ENCODE measurements at regions not wholly inside any gene's neighbourhood (a gene's known extent, or its start where the extent isn't known, plus 50 kb on each side); places are given as distances from the start of the nearest gene placed in this dataset.

GRCh38 chr6:84415517-84415916 lies 188.1 kb upstream of the CEP162 start:
- CTCF ChIA-PET = no interaction called here
- POLR2A ChIA-PET = no interaction called here

GRCh38 chr6:84415068-84415467 lies 187.6 kb upstream of the CEP162 start:
- DNase-seq (ENCODE audit: extremely low spot score) = no peak
- TF ChIP-seq BHLHE40 (IDR thresholded peaks at IDR 0.05; ENCODE audit: borderline replicate concordance) (no peak), ELF4 (IDR thresholded peaks at IDR 0.05) (no peak), HDGF (IDR thresholded peaks at IDR 0.05; ENCODE audit: borderline replicate concordance) (no peak), FOXK2 (IDR thresholded peaks at IDR 0.05) (no peak), SUZ12 (IDR thresholded peaks at IDR 0.05) (no peak), PKNOX1 (IDR thresholded peaks at IDR 0.05) (no peak), CTBP1 (IDR thresholded peaks at IDR 0.05; ENCODE audit: borderline replicate concordance) (no peak), TARDBP (IDR thresholded peaks at IDR 0.05) (no peak), FOXM1 (IDR thresholded peaks at IDR 0.05; ENCODE audit: borderline replicate concordance) (no peak), ARNT (IDR thresholded peaks at IDR 0.05) (no peak), FOXA1 (IDR thresholded peaks at IDR 0.05) (no peak)
- ChIA-PET CTCF (interaction anchor here (1.4 kb wide), 1 partner anchor 7 kb away, joined by 5 read pairs; no protein-coding TSS in a partner anchor), POLR2A (no interaction called here)

More at GRCh38 chr6:84415517-84415916, 188.1 kb upstream of the CEP162 start:
- DNase-seq (ENCODE audit: extremely low spot score) = no peak
- TF ChIP-seq PKNOX1 (IDR thresholded peaks at IDR 0.05) (no peak), FOXM1 (IDR thresholded peaks at IDR 0.05; ENCODE audit: borderline replicate concordance) (no peak), HDGF (IDR thresholded peaks at IDR 0.05; ENCODE audit: borderline replicate concordance) (no peak), BHLHE40 (IDR thresholded peaks at IDR 0.05; ENCODE audit: borderline replicate concordance) (no peak), NFRKB (IDR thresholded peaks at IDR 0.05) (no peak), ARNT (IDR thresholded peaks at IDR 0.05) (no peak), FOXK2 (IDR thresholded peaks at IDR 0.05) (no peak), SP1 (IDR thresholded peaks at IDR 0.05) (no peak), CTBP1 (IDR thresholded peaks at IDR 0.05; ENCODE audit: borderline replicate concordance) (no peak), SUZ12 (IDR thresholded peaks at IDR 0.05) (no peak), FOXA1 (IDR thresholded peaks at IDR 0.05) (no peak), TARDBP (IDR thresholded peaks at IDR 0.05) (no peak), ZNF384 (IDR thresholded peaks at IDR 0.05) (no peak), ELF4 (IDR thresholded peaks at IDR 0.05) (no peak), L3MBTL2 (conservative IDR thresholded peaks at IDR 0.05) (no peak), LEF1 (IDR thresholded peaks at IDR 0.05; ENCODE audit: borderline replicate concordance) (no peak)

GRCh38 chr6:84414531-84414930 lies 187.1 kb upstream of the CEP162 start:
- TF ChIP-seq ZNF384 (IDR thresholded peaks at IDR 0.05) (no peak), NFRKB (IDR thresholded peaks at IDR 0.05) (no peak), BHLHE40 (IDR thresholded peaks at IDR 0.05; ENCODE audit: borderline replicate concordance) (no peak), SP1 (IDR thresholded peaks at IDR 0.05) (no peak), PKNOX1 (IDR thresholded peaks at IDR 0.05) (no peak), HDGF (IDR thresholded peaks at IDR 0.05; ENCODE audit: borderline replicate concordance) (no peak), FOXM1 (IDR thresholded peaks at IDR 0.05; ENCODE audit: borderline replicate concordance) (no peak), LEF1 (IDR thresholded peaks at IDR 0.05; ENCODE audit: borderline replicate concordance) (no peak), FOXA1 (IDR thresholded peaks at IDR 0.05) (no peak), L3MBTL2 (conservative IDR thresholded peaks at IDR 0.05) (no peak), ELF4 (IDR thresholded peaks at IDR 0.05) (no peak), SUZ12 (IDR thresholded peaks at IDR 0.05) (no peak), CTBP1 (IDR thresholded peaks at IDR 0.05; ENCODE audit: borderline replicate concordance) (no peak), FOXK2 (IDR thresholded peaks at IDR 0.05) (no peak), ARNT (IDR thresholded peaks at IDR 0.05) (no peak), TARDBP (IDR thresholded peaks at IDR 0.05) (no peak)
- ChIA-PET POLR2A (no interaction called here), CTCF (interaction anchor here (1.4 kb wide), 1 partner anchor 8 kb away, joined by 5 read pairs; no protein-coding TSS in a partner anchor)
- no peak for DNase-seq (ENCODE audit: extremely low spot score)

- TF ChIP-seq LEF1 (IDR thresholded peaks at IDR 0.05; ENCODE audit: borderline replicate concordance) (no peak), ELF4 (IDR thresholded peaks at IDR 0.05) (no peak), ZNF384 (IDR thresholded peaks at IDR 0.05) (no peak), L3MBTL2 (conservative IDR thresholded peaks at IDR 0.05) (no peak), ARNT (IDR thresholded peaks at IDR 0.05) (no peak), BHLHE40 (IDR thresholded peaks at IDR 0.05; ENCODE audit: borderline replicate concordance) (no peak), CTBP1 (IDR thresholded peaks at IDR 0.05; ENCODE audit: borderline replicate concordance) (no peak), NFRKB (IDR thresholded peaks at IDR 0.05) (no peak), SUZ12 (IDR thresholded peaks at IDR 0.05) (no peak), HDGF (IDR thresholded peaks at IDR 0.05; ENCODE audit: borderline replicate concordance) (no peak), SP1 (IDR thresholded peaks at IDR 0.05) (no peak), FOXA1 (IDR thresholded peaks at IDR 0.05) (no peak)
- ChIA-PET POLR2A (no interaction called here), CTCF (interaction anchor here (2.1 kb wide), 1 partner anchor 11 kb away, joined by 7 read pairs; no protein-coding TSS in a partner anchor)
- DNase-seq (ENCODE audit: extremely low spot score) = no peak
These were observed 183.7 kb upstream of the CEP162 start for GRCh38 chr6:84411060-84411629.

GRCh38 chr6:84409911-84410310 lies 182.5 kb upstream of the CEP162 start:
- CTCF ChIA-PET = interaction anchor here (2.1 kb wide), 1 partner anchor 12 kb away, joined by 7 read pairs; no protein-coding TSS in a partner anchor
- TF ChIP-seq ARNT (IDR thresholded peaks at IDR 0.05) (no peak), FOXM1 (IDR thresholded peaks at IDR 0.05; ENCODE audit: borderline replicate concordance) (no peak), CTBP1 (IDR thresholded peaks at IDR 0.05; ENCODE audit: borderline replicate concordance) (no peak), PKNOX1 (IDR thresholded peaks at IDR 0.05) (no peak), LEF1 (IDR thresholded peaks at IDR 0.05; ENCODE audit: borderline replicate concordance) (no peak), HDGF (IDR thresholded peaks at IDR 0.05; ENCODE audit: borderline replicate concordance) (no peak), TARDBP (IDR thresholded peaks at IDR 0.05) (no peak), ZNF384 (IDR thresholded peaks at IDR 0.05) (no peak), SUZ12 (IDR thresholded peaks at IDR 0.05) (no peak), BHLHE40 (IDR thresholded peaks at IDR 0.05; ENCODE audit: borderline replicate concordance) (no peak), L3MBTL2 (conservative IDR thresholded peaks at IDR 0.05) (no peak), FOXA1 (IDR thresholded peaks at IDR 0.05) (no peak), ELF4 (IDR thresholded peaks at IDR 0.05) (no peak), FOXK2 (IDR thresholded peaks at IDR 0.05) (no peak)
- POLR2A ChIA-PET = no interaction called here
- DNase-seq (ENCODE audit: extremely low spot score) = no peak

Data from HEK293T (cell line).